ENCODE measurements at regions not wholly inside any gene's neighbourhood (a gene's known extent, or its start where the extent isn't known, plus 50 kb on each side); places are given as distances from the start of the nearest gene placed in this dataset.

GRCh38 chr6:11952316-11952715, 59.8 kb upstream of the HIVEP1 start (continued):
- TF ChIP-seq ZNF394 (tag by site-specific recombination; IDR thresholded peaks at IDR 0.05; ENCODE audit: borderline replicate concordance) (no peak), ZNF175 (tag by site-specific recombination; IDR thresholded peaks at IDR 0.05) (no peak), ZNF629 (tag by site-specific recombination; IDR thresholded peaks at IDR 0.05) (no peak), WT1 (tag by site-specific recombination; IDR thresholded peaks at IDR 0.05) (no peak), ZFP3 (tag by site-specific recombination; IDR thresholded peaks at IDR 0.05; ENCODE audit: low read depth) (no peak), PRDM6 (tag by site-specific recombination; IDR thresholded peaks at IDR 0.05) (no peak), ZNF449 (tag by site-specific recombination; IDR thresholded peaks at IDR 0.05) (no peak), ZNF266 (tag by site-specific recombination; IDR thresholded peaks at IDR 0.05; ENCODE audit: low read depth) (no peak)

GRCh38 chr6:11951868-11952267, 60.2 kb upstream of the HIVEP1 start:
- TF ChIP-seq ELK4 (IDR thresholded peaks at IDR 0.05; ENCODE audit: borderline replicate concordance, low read depth, low read length) (no peak), ZNF394 (tag by site-specific recombination; IDR thresholded peaks at IDR 0.05; ENCODE audit: borderline replicate concordance) (no peak), ZNF18 (tag by site-specific recombination; IDR thresholded peaks at IDR 0.05) (no peak), ZNF324 (tag by site-specific recombination; IDR thresholded peaks at IDR 0.05) (no peak), ZNF610 (tag by site-specific recombination; IDR thresholded peaks at IDR 0.05; ENCODE audit: borderline replicate concordance) (no peak), ZNF514 (tag by site-specific recombination; IDR thresholded peaks at IDR 0.05) (no peak), ZNF214 (tag by site-specific recombination; IDR thresholded peaks at IDR 0.05; ENCODE audit: borderline replicate concordance) (no peak), ZNF433 (tag by site-specific recombination; IDR thresholded peaks at IDR 0.05; ENCODE audit: low read depth) (no peak), ZIC2 (tag by site-specific recombination; IDR thresholded peaks at IDR 0.05) (no peak), ZNF239 (tag by site-specific recombination; IDR thresholded peaks at IDR 0.05) (no peak), YY1 (tag by site-specific recombination; IDR thresholded peaks at IDR 0.05) (no peak), ZSCAN16 (tag by site-specific recombination; IDR thresholded peaks at IDR 0.05) (no peak), OVOL3 (tag by site-specific recombination; IDR thresholded peaks at IDR 0.05) (no peak), KLF10 (tag by site-specific recombination; IDR thresholded peaks at IDR 0.05) (no peak), WT1 (tag by site-specific recombination; IDR thresholded peaks at IDR 0.05) (no peak), ZNF501 (tag by site-specific recombination; IDR thresholded peaks at IDR 0.05) (no peak), PRDM2 (tag by site-specific recombination; IDR thresholded peaks at IDR 0.05; ENCODE audit: borderline replicate concordance) (no peak), KLF1 (tag by site-specific recombination; IDR thresholded peaks at IDR 0.05) (no peak)
- H3K36me3 ChIP-seq (ENCODE audit: control insufficient read depth in 2 of 2, insufficient read depth in 1 of 2, low read length in 2 of 2), result no peaks in the 10 kb centered on the region
- no peak overlapping the region for H3K4me3 ChIP-seq (ENCODE audit: low read depth, low read length)
- ChIA-PET POLR2A (no interaction called here), CTCF (interaction anchor here (1.5 to 1.9 kb wide), 2 partner anchors 9 to 321 kb away, joined by 3 to 4 read pairs; no protein-coding TSS in a partner anchor)
- no peaks in the 10 kb centered on the region for H3K9me3 ChIP-seq (ENCODE audit: control insufficient read depth, insufficient read depth, low read depth, low read length)
- peaks cover 3% of the 10 kb centered on the region; the same call in 1 of the 2 replicates for H3K4me1 ChIP-seq (ENCODE audit: control insufficient read depth, insufficient read depth, low read length)
- no peak overlapping the region for H3K27ac ChIP-seq (ENCODE audit: extremely low read depth, low read depth, low read length)
